ENCODE measurements at regions not wholly inside any gene's neighbourhood (a gene's known extent, or its start where the extent isn't known, plus 50 kb on each side); places are given as distances from the start of the nearest gene placed in this dataset.

DNA sequence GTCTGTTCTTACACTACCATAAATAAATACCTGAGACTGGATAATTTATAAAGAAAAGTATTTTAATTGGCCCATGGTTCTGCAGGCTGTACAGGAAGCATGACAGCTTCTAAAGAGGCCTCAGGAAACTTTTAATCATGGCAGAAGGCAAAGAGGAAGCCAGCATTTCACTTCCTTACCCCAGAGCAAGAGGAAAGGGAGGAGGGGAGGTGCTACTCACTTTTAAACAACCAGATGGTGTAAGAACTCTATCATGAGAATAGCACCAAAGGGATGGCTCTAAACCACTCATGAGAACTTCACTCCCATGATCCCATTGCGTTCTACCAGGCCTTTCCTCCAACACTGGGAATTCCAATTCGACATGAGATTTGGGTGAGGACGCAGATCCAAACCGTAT, 344.4 kb upstream of the SLC39A10 start:
- no peak overlapping the region for H3K27ac Mint-ChIP-seq (ENCODE audit: unreplicated experiment)
- no peaks in the 10 kb centered on the region for H3K27me3 Mint-ChIP-seq (ENCODE audit: insufficient read depth, unreplicated experiment)
- Histone ChIP-seq H3K4me3 (ENCODE audit: low read depth, low read length) (no peak overlapping the region), H3K36me3 (ENCODE audit: control insufficient read depth, insufficient read depth, low read length) (no peaks in the 10 kb centered on the region), H3K9me3 (no peaks in the 10 kb centered on the region), H3K4me1 (peaks cover 10% of the 10 kb centered on the region), H3K27me3 (replicated peaks; ENCODE audit: control insufficient read depth, insufficient read depth, low read length) (no peaks in the 10 kb centered on the region)
- intact Hi-C loops (cut with micrococcal nuclease; ENCODE audit: unreplicated experiment) = loop anchor here (10.0 kb wide), 2 partner anchors 622 to 752 kb away; partner anchors contain the start of gene DNAH7
- POLR2A ChIA-PET = no interaction called here
- no TSS peak for BruUV-seq (replicated peaks)
- no peaks in the 10 kb centered on the region for H3K4me1 Mint-ChIP-seq (ENCODE audit: low read depth, unreplicated experiment)
- no peaks in the 10 kb centered on the region for H3K36me3 Mint-ChIP-seq (ENCODE audit: insufficient read depth, unreplicated experiment)
- no peaks in the 10 kb centered on the region for H3K9me3 Mint-ChIP-seq (ENCODE audit: unreplicated experiment)
- no peak overlapping the region for H3K4me3 Mint-ChIP-seq (ENCODE audit: unreplicated experiment)
- CTCF ChIA-PET = no interaction called here
- no peak for DNase-seq
- TF ChIP-seq CTCF (IDR thresholded peaks at IDR 0.05; ENCODE audit: insufficient read depth in 1 of 2, low read depth in 1 of 2, low read length in 1 of 2, severe bottlenecking in 1 of 2, unreplicated experiment in 1 of 2) = no peak

DNA sequence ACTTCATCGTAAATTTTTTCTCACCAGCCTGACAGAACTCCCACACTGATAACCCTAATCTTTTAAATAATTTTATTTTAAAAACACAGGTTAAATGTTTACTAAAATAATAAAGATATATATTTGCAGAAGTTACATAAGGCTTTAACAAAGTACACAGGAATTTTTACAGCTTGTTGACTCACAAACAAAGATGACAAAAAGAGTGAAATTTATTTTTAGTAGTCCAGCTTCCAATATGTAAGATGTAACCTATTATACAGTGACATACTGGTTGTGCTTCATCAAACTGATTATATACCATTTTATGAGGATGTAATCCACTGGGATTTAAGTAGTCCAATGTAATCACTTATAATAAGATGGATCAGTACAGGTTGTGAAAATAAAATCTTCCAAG, 348.9 kb upstream of the SLC39A10 start:
- CTCF ChIA-PET = interaction anchor here (0.5 kb wide), 1 partner anchor 1615 kb away, joined by 3 read pairs; no protein-coding TSS in a partner anchor
- peaks cover 10% of the 10 kb centered on the region for H3K4me1 ChIP-seq
- no peak for DNase-seq
- no peaks in the 10 kb centered on the region for H3K9me3 ChIP-seq
- no peaks in the 10 kb centered on the region for H3K36me3 Mint-ChIP-seq (ENCODE audit: insufficient read depth, unreplicated experiment)
- POLR2A ChIA-PET = no interaction called here
- H3K4me1 Mint-ChIP-seq (ENCODE audit: low read depth, unreplicated experiment) = no peaks in the 10 kb centered on the region
- intact Hi-C loops (cut with micrococcal nuclease; ENCODE audit: unreplicated experiment) = no loop called here
- no peak for TF ChIP-seq CTCF (IDR thresholded peaks at IDR 0.05; ENCODE audit: insufficient read depth in 1 of 2, low read depth in 1 of 2, low read length in 1 of 2, severe bottlenecking in 1 of 2, unreplicated experiment in 1 of 2)
- no peak overlapping the region for H3K4me3 ChIP-seq (ENCODE audit: low read depth, low read length)
- no peaks in the 10 kb centered on the region for H3K27me3 Mint-ChIP-seq (ENCODE audit: insufficient read depth, unreplicated experiment)
- H3K36me3 ChIP-seq (ENCODE audit: control insufficient read depth, insufficient read depth, low read length) = no peaks in the 10 kb centered on the region
- H3K27ac Mint-ChIP-seq (ENCODE audit: unreplicated experiment) = no peak overlapping the region
- H3K9me3 Mint-ChIP-seq (ENCODE audit: unreplicated experiment) = no peaks in the 10 kb centered on the region
- no TSS peak for BruUV-seq (replicated peaks)
- no peaks in the 10 kb centered on the region for H3K27me3 ChIP-seq (replicated peaks; ENCODE audit: control insufficient read depth, insufficient read depth, low read length)
- no peak overlapping the region for H3K4me3 Mint-ChIP-seq (ENCODE audit: unreplicated experiment)

GRCh38 chr2:195307751-195308150, 349.3 kb upstream of the SLC39A10 start:
- Mint-ChIP-seq H3K4me3 (ENCODE audit: unreplicated experiment) (no peak overlapping the region), H3K27me3 (ENCODE audit: insufficient read depth, unreplicated experiment) (no peaks in the 10 kb centered on the region), H3K4me1 (ENCODE audit: low read depth, unreplicated experiment) (no peaks in the 10 kb centered on the region), H3K9me3 (ENCODE audit: unreplicated experiment) (no peaks in the 10 kb centered on the region), H3K27ac (ENCODE audit: unreplicated experiment) (no peak overlapping the region), H3K36me3 (ENCODE audit: insufficient read depth, unreplicated experiment) (no peaks in the 10 kb centered on the region)
- H3K4me3 ChIP-seq (ENCODE audit: low read depth, low read length) = no peak overlapping the region
- H3K9me3 ChIP-seq = no peaks in the 10 kb centered on the region
- ChIA-PET CTCF (interaction anchor here (0.5 kb wide), 1 partner anchor 1615 kb away, joined by 3 read pairs; no protein-coding TSS in a partner anchor), POLR2A (no interaction called here)
- H3K4me1 ChIP-seq = peaks cover 10% of the 10 kb centered on the region
- no peak for TF ChIP-seq CTCF (IDR thresholded peaks at IDR 0.05; ENCODE audit: insufficient read depth in 1 of 2, low read depth in 1 of 2, low read length in 1 of 2, severe bottlenecking in 1 of 2, unreplicated experiment in 1 of 2)
- H3K27me3 ChIP-seq (replicated peaks; ENCODE audit: control insufficient read depth, insufficient read depth, low read length) = no peaks in the 10 kb centered on the region
- H3K36me3 ChIP-seq (ENCODE audit: control insufficient read depth, insufficient read depth, low read length) = no peaks in the 10 kb centered on the region
- BruUV-seq (replicated peaks) = no TSS peak
- intact Hi-C loops (cut with micrococcal nuclease; ENCODE audit: unreplicated experiment) = no loop called here
- DNase-seq = peak; percentile 64 to 87
